ENCODE measurements at regions not wholly inside any gene's neighbourhood (a gene's known extent, or its start where the extent isn't known, plus 50 kb on each side); places are given as distances from the start of the nearest gene placed in this dataset.

- DNase-seq (ENCODE audit: low spot score), result no peak
- TF ChIP-seq CTCF (IDR thresholded peaks at IDR 0.05; ENCODE audit: extremely low read depth, missing control alignments), result no peak
Observed at GRCh38 chr10:65395631-65396030, 1530.2 kb upstream of the LRRTM3 start.

- TF ChIP-seq CTCF (IDR thresholded peaks at IDR 0.05; ENCODE audit: extremely low read depth, missing control alignments), result no peak
- DNase-seq (ENCODE audit: low spot score), result no peak
Observed at GRCh38 chr10:65396997-65397396, 1528.8 kb upstream of the LRRTM3 start.

DNA sequence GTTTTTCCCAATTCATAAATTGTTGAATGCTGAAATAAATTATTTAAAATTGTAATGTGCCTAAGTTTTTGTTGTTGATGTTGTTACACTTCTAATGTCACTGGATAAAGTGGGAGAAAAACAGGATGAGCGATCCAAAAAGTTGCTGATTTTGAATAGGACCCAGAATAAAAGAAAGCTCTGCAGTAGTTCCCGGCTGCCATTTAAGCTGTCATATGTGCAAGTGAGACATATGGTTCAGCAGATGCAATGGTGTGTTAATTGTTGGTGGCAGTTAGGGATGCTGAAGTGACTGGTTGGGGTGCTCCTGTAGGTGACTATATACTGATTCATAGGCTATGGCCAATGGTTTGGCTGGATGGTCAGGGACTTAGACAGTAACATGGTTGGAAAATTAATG is 1517.4 kb upstream of the LRRTM3 start:
- no peak for TF ChIP-seq CTCF (IDR thresholded peaks at IDR 0.05; ENCODE audit: extremely low read depth, missing control alignments)
- no peak for DNase-seq (ENCODE audit: low spot score)

DNA sequence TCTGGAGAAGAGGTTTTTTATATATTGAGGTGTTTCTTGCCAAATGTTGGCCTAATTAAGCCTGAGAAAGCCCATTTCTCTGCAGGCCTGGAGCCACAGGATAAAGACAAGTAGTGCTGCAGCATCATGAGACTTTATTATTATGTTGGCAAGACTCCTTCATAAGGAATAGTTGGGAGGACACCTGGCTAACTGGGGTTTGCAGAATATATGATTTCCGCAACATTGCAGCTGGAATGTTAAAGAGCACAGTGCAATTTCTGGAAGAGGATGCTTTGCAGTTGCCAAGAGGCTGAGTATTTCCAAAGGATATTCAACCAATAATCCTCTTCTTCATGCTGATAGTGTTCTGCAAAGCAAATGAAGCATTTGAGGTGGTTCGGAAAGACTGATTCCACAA is 1512.8 kb upstream of the LRRTM3 start:
- DNase-seq (ENCODE audit: low spot score), result no peak
- no peak for TF ChIP-seq CTCF (IDR thresholded peaks at IDR 0.05; ENCODE audit: extremely low read depth, missing control alignments)

- TF ChIP-seq CTCF (IDR thresholded peaks at IDR 0.05; ENCODE audit: extremely low read depth, missing control alignments), result no peak
- no peak for DNase-seq (ENCODE audit: low spot score)
Observed at GRCh38 chr10:65415318-65415717, 1510.5 kb upstream of the LRRTM3 start.

DNA sequence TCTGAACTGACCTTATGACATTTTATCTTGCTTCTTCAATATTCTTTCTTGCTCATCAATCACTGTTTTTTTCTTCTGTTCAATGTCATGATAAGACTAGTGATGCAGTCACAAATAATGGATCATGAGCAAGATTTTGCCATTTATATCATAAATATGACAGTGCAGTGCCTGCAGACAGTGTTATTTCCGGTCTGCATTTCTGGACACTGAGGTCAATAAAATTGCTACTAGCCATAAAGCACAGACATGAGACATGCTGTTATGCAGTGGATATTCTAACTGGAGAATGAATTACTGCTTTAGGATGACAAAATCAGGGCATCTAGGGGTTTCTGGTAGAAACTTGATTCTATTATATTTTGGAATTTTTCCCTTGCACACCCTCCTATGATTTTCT is 1509.7 kb upstream of the LRRTM3 start:
- no peak for DNase-seq (ENCODE audit: low spot score)
- TF ChIP-seq CTCF (IDR thresholded peaks at IDR 0.05; ENCODE audit: extremely low read depth, missing control alignments), result no peak

- TF ChIP-seq CTCF (IDR thresholded peaks at IDR 0.05; ENCODE audit: extremely low read depth, missing control alignments), result no peak
- DNase-seq (ENCODE audit: low spot score), result no peak
Observed at GRCh38 chr10:65419629-65420028, 1506.2 kb upstream of the LRRTM3 start.

All from GM20000 (cell line).